GM10266 (cell line): ENCODE measurements at regions not wholly inside any gene's neighbourhood (a gene's known extent, or its start where the extent isn't known, plus 50 kb on each side); places are given as distances from the start of the nearest gene placed in this dataset.

Experiments
- DNase-seq: peaks from one replicate; pipeline ENCODE4 v3.0.0; 2012; ENCODE audit errors: extremely low spot score
- TF ChIP-seq, protein P1 (sequence below): IDR thresholded peaks from 2 replicates; pipeline ENCODE4 v1.5.1; 2012; ENCODE audit warnings: mild to moderate bottlenecking, low read depth; ENCODE audit not compliant: control insufficient read depth, insufficient read depth; ENCODE audit errors: missing control alignments

DNA sequence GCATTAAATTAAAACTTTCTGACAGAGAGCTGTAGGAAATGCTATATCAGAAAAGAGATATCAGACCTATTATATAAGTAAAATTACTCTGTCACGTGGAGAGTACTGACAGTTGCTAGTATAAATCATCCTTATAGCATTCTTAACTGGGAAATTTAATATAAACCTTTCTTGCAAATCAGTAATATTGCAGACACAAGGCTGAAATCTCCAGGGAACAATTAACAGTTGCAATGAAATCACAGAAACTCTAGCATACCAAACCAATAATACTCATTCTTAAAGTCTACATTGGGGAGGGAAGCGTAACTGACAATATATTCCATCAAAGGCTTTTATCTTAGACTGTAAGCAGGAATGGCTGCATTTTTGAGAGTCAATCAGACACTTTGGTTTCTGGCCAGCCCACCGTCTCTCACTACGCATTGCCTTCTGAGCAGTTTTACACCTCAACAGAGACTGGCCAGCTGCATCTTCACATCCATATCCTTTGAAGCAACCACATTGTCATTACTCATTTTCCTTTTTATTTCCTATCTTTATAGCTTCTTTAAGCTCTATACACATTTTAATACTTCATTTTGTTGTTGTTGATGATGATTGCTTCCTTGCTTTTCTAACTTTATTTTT, 536.0 kb upstream of the CDH2 start:
- DNase-seq, result no peak
- TF ChIP-seq, protein P1, sequence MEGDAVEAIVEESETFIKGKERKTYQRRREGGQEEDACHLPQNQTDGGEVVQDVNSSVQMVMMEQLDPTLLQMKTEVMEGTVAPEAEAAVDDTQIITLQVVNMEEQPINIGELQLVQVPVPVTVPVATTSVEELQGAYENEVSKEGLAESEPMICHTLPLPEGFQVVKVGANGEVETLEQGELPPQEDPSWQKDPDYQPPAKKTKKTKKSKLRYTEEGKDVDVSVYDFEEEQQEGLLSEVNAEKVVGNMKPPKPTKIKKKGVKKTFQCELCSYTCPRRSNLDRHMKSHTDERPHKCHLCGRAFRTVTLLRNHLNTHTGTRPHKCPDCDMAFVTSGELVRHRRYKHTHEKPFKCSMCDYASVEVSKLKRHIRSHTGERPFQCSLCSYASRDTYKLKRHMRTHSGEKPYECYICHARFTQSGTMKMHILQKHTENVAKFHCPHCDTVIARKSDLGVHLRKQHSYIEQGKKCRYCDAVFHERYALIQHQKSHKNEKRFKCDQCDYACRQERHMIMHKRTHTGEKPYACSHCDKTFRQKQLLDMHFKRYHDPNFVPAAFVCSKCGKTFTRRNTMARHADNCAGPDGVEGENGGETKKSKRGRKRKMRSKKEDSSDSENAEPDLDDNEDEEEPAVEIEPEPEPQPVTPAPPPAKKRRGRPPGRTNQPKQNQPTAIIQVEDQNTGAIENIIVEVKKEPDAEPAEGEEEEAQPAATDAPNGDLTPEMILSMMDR, result no peak

DNA sequence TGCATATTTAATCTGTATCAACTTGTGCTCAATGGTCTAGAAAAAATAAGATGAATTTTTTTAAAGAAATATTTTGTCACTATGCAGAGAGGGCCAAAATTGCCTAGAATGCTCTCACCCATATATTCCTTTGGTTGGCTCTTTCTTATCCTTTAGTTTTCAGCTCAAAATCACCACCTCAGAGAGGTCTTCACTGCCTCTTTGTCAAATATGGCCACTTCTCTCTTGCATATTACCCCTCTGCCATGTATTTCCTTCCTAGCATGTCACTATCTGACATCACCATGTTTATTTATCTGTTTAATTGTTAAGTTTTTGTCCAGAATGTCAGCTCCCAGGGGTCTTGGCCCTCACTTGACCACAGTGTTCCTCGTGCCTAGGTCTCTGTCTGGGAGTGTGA, 535.2 kb upstream of the CDH2 start:
- TF ChIP-seq, protein P1, result no peak
- DNase-seq, result no peak

DNA sequence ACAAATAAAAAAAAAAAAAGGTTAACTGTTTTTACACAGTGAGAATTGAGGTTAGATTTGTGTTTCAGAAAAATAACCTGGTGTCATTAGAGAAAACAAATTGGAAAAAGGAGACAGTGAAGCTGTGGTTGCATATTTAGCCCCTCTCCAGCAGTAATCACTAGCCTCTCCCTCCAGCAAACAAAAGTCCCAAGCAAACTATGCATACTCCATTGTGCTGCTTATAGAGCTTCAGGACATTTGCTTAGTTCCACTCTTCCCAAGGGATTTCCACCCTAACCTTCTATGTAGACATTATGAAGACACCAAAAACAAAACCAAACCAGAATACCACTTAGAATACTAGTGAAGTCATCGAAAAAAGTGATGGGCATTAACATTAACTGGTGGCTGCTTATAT, 534.2 kb upstream of the CDH2 start:
- TF ChIP-seq, protein P1, result no peak
- no peak for DNase-seq

DNA sequence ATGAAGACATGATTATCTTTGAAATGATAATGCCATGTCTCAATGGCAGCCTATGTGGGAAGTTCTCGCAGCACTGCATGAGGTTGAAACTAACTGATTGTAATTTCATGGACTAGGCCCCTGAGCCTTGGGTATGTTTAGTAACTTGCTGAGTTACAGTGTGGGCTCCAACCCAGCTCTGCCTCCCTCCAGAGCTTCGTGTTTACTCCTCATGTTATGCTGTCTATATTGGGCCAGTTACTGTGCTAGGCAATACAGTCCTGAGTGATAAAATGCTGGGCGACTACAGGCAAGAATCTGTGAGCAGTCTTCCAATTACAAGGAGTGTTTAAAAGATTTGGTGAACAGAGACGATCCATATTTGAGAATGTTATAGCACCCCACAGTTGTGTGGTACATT, 530.1 kb upstream of the CDH2 start:
- TF ChIP-seq, protein P1, result no peak
- no peak for DNase-seq

DNA sequence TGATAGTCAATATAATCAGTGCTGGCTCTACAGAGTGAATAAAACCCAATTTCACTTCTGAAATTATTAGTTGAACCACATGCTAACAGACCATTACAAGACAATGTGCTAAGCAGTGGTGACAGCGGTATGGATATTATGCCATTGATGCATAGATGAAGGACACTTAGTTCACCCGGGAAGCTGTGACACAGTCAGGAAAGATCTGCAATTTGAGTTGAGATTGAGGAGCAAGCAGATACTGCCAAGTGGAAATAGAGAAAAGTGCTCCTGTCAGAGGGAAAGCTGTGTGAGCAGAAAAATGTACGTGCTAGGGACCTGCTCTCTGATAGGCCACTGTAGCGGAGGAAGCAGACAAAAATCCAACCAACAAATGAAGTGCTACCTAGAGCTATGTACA, 529.5 kb upstream of the CDH2 start:
- TF ChIP-seq, protein P1, result no peak
- DNase-seq, result no peak

DNA sequence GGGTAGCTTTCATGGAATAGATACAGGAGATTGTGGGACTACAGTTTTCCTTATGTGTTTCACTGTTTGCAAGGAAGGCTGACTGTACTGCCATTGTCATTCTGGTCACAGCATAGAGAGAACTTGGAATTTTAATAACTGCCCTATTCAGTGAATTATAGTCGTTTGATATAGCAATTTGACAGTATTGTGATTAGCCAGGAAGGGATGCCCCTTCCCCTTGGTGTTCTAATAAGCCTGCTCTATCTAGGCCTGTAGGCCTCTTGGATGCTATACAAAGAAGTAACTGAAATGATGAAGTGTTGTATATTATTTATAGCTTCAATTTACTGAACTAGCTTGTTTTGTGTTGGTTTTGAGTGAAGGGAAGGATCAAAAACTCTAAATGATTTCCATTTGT, 528.6 kb upstream of the CDH2 start:
- TF ChIP-seq, protein P1, result no peak
- DNase-seq, result no peak

DNA sequence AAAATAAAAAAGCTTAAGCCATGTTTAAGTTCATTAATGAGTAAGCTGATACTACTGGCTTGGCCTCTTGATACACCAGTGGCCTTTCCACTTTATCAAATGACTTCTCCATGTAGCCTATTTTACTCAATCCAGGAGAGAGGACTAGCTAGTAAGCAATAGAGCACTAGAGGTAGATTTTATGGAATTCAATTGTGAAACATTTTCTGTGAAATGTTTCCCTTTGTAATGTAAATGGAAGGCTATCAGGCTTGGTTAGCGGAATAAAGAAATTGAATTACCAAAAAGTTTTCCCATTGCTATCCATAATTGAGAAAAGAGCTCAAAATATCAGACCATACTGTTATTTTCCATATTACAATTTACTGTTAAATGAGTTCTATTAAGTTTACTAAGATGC, 515.4 kb upstream of the CDH2 start:
- TF ChIP-seq, protein P1, result no peak
- no peak for DNase-seq

DNA sequence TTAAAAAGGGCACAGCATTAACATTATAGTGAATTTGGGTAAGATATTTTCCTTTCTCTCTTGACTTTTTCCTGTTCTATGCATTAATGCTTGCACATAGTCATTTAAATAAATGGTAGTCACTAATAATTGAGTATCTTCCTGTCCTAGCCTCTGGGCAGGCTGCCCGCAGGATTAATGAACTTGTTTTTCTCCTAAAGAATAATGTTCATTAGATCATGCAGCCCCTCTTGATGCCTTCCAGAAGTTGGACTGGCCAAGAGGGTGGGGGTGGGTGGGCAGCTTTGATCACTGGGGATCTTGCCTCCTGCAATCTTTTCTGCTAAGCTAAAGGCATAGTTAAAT, 514.5 kb upstream of the CDH2 start:
- no peak for DNase-seq
- TF ChIP-seq, protein P1, result no peak
